SK-N-SH treated with all-trans-retinoic acid at 6 μM for 48 hours (cell line): ENCODE measurements at regions not wholly inside any gene's neighbourhood (a gene's known extent, or its start where the extent isn't known, plus 50 kb on each side); places are given as distances from the start of the nearest gene placed in this dataset.
"Not testable (repeated sequence)": the region's sequence is repeated elsewhere in the genome, so short reads cannot be mapped to it uniquely, and the experiment has no call there.

Source experiments
- ATAC-seq: fragments of 200-7000 bp; cut with Tn5 transposase; 3 replicates; pipeline ENCODE4 v1.9.1; 2020; ENCODE audit warnings: mild to moderate bottlenecking, moderate library complexity
- ARNTL ChIP-seq: fragments of 450-650 bp; formaldehyde crosslinking; IDR thresholded peaks from 2 replicates; pipeline ENCODE4 v1.5.0; 2020; ENCODE audit warnings: low read depth, mild to moderate bottlenecking, moderate library complexity, borderline replicate concordance
- BACH2 ChIP-seq: fragments of 250-450 bp; sonication (Bioruptor Pico); IDR thresholded peaks from 2 replicates; pipeline ENCODE4 v1.9.0; 2021; ENCODE audit warnings: mild to moderate bottlenecking, borderline replicate concordance
- CSDC2 ChIP-seq: fragments of 250-450 bp; sonication (Bioruptor Pico); IDR thresholded peaks from 2 replicates; pipeline ENCODE4 v1.5.0; 2020; ENCODE audit warnings: mild to moderate bottlenecking, moderate library complexity
- CSRNP3 ChIP-seq: fragments of 250-450 bp; sonication (Bioruptor Pico); IDR thresholded peaks from 2 replicates; pipeline ENCODE4 v1.5.1; 2021; ENCODE audit warnings: mild to moderate bottlenecking, moderate library complexity
- ESRRG ChIP-seq: fragments of 250-450 bp; sonication (Bioruptor Pico); IDR thresholded peaks from 2 replicates; pipeline ENCODE4 v1.6.1; 2021; ENCODE audit warnings: mild to moderate bottlenecking
- GLIS3 ChIP-seq: fragments of 250-450 bp; sonication (Bioruptor Pico); IDR thresholded peaks from 2 replicates; pipeline ENCODE4 v1.5.0; 2020; ENCODE audit warnings: mild to moderate bottlenecking, moderate library complexity
- ISL1 ChIP-seq: fragments of 250-450 bp; sonication (Bioruptor Pico); IDR thresholded peaks from 2 replicates; pipeline ENCODE4 v2.1.2; 2022; ENCODE audit warnings: mild to moderate bottlenecking, moderate library complexity
- OSR1 ChIP-seq: fragments of 250-450 bp; sonication (Bioruptor Pico); IDR thresholded peaks from 2 replicates; pipeline ENCODE4 v1.8.0; 2022; ENCODE audit warnings: moderate library complexity, mild to moderate bottlenecking, inconsistent platforms
- PPARA ChIP-seq: fragments of 250-450 bp; sonication (Bioruptor Pico); IDR thresholded peaks from 2 replicates; pipeline ENCODE4 v1.5.0; 2020; ENCODE audit warnings: mild to moderate bottlenecking, borderline replicate concordance
- RARB ChIP-seq: fragments of 250-450 bp; sonication (Bioruptor Pico); IDR thresholded peaks from 2 replicates; pipeline ENCODE4 v1.8.0; 2021; ENCODE audit warnings: mild to moderate bottlenecking, moderate library complexity
- SNAI2 ChIP-seq: fragments of 250-450 bp; sonication (Bioruptor Pico); IDR thresholded peaks from 2 replicates; pipeline ENCODE4 v1.5.0; 2020; ENCODE audit warnings: mild to moderate bottlenecking, moderate library complexity
- TCF4 ChIP-seq: fragments of 250-450 bp; sonication (Bioruptor Pico); IDR thresholded peaks from 2 replicates; pipeline ENCODE4 v1.8.0; 2021; ENCODE audit warnings: mild to moderate bottlenecking, moderate library complexity, borderline replicate concordance
- TOX ChIP-seq: fragments of 250-450 bp; sonication (Bioruptor Pico); IDR thresholded peaks from 2 replicates; pipeline ENCODE4 v1.8.0; 2021; ENCODE audit warnings: mild to moderate bottlenecking, moderate library complexity, borderline replicate concordance
- TSHZ2 ChIP-seq: fragments of 250-450 bp; sonication (Bioruptor Pico); IDR thresholded peaks from 2 replicates; pipeline ENCODE4 v1.5.0; 2020; ENCODE audit warnings: mild to moderate bottlenecking, moderate library complexity
- ZC3H10 ChIP-seq: fragments of 250-450 bp; sonication (Bioruptor Pico); IDR thresholded peaks from 2 replicates; pipeline ENCODE4 v1.5.1; 2021; ENCODE audit warnings: mild to moderate bottlenecking, moderate library complexity
- ZFP30 ChIP-seq: fragments of 450-650 bp; formaldehyde crosslinking; IDR thresholded peaks from 2 replicates; pipeline ENCODE4 v1.5.0; 2022; ENCODE audit warnings: mild to moderate bottlenecking, moderate library complexity
- ZNF70 ChIP-seq: fragments of 450-650 bp; formaldehyde crosslinking; IDR thresholded peaks from 2 replicates; pipeline ENCODE4 v1.5.0; 2020; ENCODE audit warnings: mild to moderate bottlenecking, moderate library complexity
- ZNF8 ChIP-seq: fragments of 450-650 bp; formaldehyde crosslinking; IDR thresholded peaks from 2 replicates; pipeline ENCODE4 v1.5.0; 2020; ENCODE audit warnings: mild to moderate bottlenecking, moderate library complexity
- TF ChIP-seq, protein P1 (sequence below): fragments of 250-450 bp; sonication (Bioruptor Pico); IDR thresholded peaks from 2 replicates; pipeline ENCODE4 v1.5.1; 2020; ENCODE audit warnings: low read depth, mild to moderate bottlenecking, moderate library complexity
- TF ChIP-seq, protein P2 (sequence below): fragments of 250-450 bp; sonication (Bioruptor Pico); IDR thresholded peaks from 2 replicates; pipeline ENCODE4 v1.8.0; 2020; ENCODE audit warnings: mild to moderate bottlenecking, moderate library complexity, borderline replicate concordance
- TF ChIP-seq, protein P3 (sequence below): fragments of 250-450 bp; sonication (Bioruptor Pico); IDR thresholded peaks from 2 replicates; pipeline ENCODE4 v1.8.0; 2021; ENCODE audit warnings: low read depth, mild to moderate bottlenecking, moderate library complexity, borderline replicate concordance

GRCh38 chr2:220601674-220602073, 970.4 kb downstream of the EPHA4 start:
- no peak for ATAC-seq
- TF ChIP-seq CSDC2 (CRISPR knock-in tag) (no peak), ESRRG (CRISPR knock-in tag) (no peak), ZNF8 (CRISPR knock-in tag) (no peak), ZFP30 (no peak), CSRNP3 (CRISPR knock-in tag) (no peak), TSHZ2 (CRISPR knock-in tag) (no peak), TCF4 (CRISPR knock-in tag) (no peak), PPARA (no peak), TOX (CRISPR knock-in tag) (no peak), ZNF70 (CRISPR knock-in tag) (no peak), BACH2 (CRISPR knock-in tag) (no peak), ISL1 (no peak), ARNTL (CRISPR knock-in tag) (no peak), SNAI2 (CRISPR knock-in tag) (no peak), GLIS3 (CRISPR knock-in tag) (no peak), ZC3H10 (CRISPR knock-in tag) (no peak)
- TF ChIP-seq, protein P1, sequence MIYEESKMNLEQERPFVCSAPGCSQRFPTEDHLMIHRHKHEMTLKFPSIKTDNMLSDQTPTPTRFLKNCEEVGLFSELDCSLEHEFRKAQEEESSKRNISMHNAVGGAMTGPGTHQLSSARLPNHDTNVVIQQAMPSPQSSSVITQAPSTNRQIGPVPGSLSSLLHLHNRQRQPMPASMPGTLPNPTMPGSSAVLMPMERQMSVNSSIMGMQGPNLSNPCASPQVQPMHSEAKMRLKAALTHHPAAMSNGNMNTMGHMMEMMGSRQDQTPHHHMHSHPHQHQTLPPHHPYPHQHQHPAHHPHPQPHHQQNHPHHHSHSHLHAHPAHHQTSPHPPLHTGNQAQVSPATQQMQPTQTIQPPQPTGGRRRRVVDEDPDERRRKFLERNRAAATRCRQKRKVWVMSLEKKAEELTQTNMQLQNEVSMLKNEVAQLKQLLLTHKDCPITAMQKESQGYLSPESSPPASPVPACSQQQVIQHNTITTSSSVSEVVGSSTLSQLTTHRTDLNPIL: no peak
- TF ChIP-seq, protein P2, sequence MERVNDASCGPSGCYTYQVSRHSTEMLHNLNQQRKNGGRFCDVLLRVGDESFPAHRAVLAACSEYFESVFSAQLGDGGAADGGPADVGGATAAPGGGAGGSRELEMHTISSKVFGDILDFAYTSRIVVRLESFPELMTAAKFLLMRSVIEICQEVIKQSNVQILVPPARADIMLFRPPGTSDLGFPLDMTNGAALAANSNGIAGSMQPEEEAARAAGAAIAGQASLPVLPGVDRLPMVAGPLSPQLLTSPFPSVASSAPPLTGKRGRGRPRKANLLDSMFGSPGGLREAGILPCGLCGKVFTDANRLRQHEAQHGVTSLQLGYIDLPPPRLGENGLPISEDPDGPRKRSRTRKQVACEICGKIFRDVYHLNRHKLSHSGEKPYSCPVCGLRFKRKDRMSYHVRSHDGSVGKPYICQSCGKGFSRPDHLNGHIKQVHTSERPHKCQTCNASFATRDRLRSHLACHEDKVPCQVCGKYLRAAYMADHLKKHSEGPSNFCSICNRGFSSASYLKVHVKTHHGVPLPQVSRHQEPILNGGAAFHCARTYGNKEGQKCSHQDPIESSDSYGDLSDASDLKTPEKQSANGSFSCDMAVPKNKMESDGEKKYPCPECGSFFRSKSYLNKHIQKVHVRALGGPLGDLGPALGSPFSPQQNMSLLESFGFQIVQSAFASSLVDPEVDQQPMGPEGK (CRISPR knock-in tag): no peak
- TF ChIP-seq, protein P3, sequence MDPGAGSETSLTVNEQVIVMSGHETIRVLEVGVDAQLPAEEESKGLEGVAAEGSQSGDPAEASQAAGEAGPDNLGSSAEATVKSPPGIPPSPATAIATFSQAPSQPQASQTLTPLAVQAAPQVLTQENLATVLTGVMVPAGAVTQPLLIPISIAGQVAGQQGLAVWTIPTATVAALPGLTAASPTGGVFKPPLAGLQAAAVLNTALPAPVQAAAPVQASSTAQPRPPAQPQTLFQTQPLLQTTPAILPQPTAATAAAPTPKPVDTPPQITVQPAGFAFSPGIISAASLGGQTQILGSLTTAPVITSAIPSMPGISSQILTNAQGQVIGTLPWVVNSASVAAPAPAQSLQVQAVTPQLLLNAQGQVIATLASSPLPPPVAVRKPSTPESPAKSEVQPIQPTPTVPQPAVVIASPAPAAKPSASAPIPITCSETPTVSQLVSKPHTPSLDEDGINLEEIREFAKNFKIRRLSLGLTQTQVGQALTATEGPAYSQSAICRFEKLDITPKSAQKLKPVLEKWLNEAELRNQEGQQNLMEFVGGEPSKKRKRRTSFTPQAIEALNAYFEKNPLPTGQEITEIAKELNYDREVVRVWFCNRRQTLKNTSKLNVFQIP (CRISPR knock-in tag): no peak

GRCh38 chr2:220613004-220613403, 959.1 kb downstream of the EPHA4 start:
- not testable (repeated sequence) for ATAC-seq

GRCh38 chr2:220614064-220614463, 958.0 kb downstream of the EPHA4 start:
- no peak for TF ChIP-seq ZNF70 (CRISPR knock-in tag)
- no peak for TF ChIP-seq PPARA
- TF ChIP-seq ARNTL (CRISPR knock-in tag): no peak
- TF ChIP-seq GLIS3 (CRISPR knock-in tag): no peak
- TF ChIP-seq BACH2 (CRISPR knock-in tag): no peak
- no peak for TF ChIP-seq ESRRG (CRISPR knock-in tag)
- no peak for TF ChIP-seq SNAI2 (CRISPR knock-in tag)
- TF ChIP-seq, protein P3 (CRISPR knock-in tag): no peak
- no peak for TF ChIP-seq RARB (CRISPR knock-in tag)
- TF ChIP-seq CSRNP3 (CRISPR knock-in tag): no peak
- TF ChIP-seq ZC3H10 (CRISPR knock-in tag): no peak
- TF ChIP-seq OSR1 (CRISPR knock-in tag): no peak
- no peak for ATAC-seq
